Suprapubic skin (tissue), 4 donors: ENCODE measurements at regions not wholly inside any gene's neighbourhood (a gene's known extent, or its start where the extent isn't known, plus 50 kb on each side); places are given as distances from the start of the nearest gene placed in this dataset.

Experiments
- EP300 ChIP-seq: sonication (generic); formaldehyde crosslinking; IDR thresholded peaks from one replicate; pipeline ENCODE4 v1.6.1; 2017; ENCODE audit warnings: antibody characterized with exemption
- POLR2A ChIP-seq, 2 donors: fragments of 450-650 bp; IDR thresholded peaks; one replicate each; pipeline ENCODE4 v1.6.1; 2017; ENCODE audit warnings: antibody characterized with exemption in 2 of 2, mild to moderate bottlenecking in 2 of 2, moderate library complexity in 2 of 2
- POLR2AphosphoS5 ChIP-seq, 3 donors: sonication (generic); formaldehyde crosslinking; IDR thresholded peaks; one replicate each; pipeline ENCODE4 v1.6.1; 2017; ENCODE audit warnings: antibody characterized with exemption in 3 of 3
- TF ChIP-seq, protein P1 (sequence below), 2 donors: fragments of 200-600 bp in 1 of 2; fragments of 450-650 bp in 1 of 2; sonication (generic) in 1 of 2; IDR thresholded peaks; one replicate each; pipeline ENCODE4 v1.5.1; 2016 to 2019; ENCODE audit warnings: antibody characterized with exemption in 2 of 2, mild to moderate bottlenecking in 1 of 2, moderate library complexity in 1 of 2

DNA sequence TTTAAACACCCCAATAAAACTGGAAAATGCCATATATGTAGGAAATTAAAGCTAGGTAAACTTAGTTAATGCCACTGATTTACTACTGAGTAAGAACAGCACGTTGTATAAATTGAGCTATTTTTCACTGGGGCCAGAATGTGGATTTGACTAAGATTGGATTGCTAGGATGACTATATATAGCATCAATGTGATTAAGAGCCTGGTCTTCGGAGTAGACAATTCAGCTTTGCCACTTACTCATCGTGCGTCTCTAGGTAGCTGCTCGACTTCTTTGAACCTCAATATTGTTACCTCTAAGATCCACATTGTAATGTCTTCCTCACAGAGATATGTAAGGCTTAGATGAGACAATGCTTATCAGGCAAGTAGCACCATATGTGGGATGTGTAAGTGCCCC lies 462.5 kb downstream of the KLF12 start:
- TF ChIP-seq POLR2AphosphoS5 (IDR thresholded peaks at IDR 0.05) (no peak), POLR2A (IDR thresholded peaks at IDR 0.05) (no peak), EP300 (no peak)
- TF ChIP-seq, protein P1, sequence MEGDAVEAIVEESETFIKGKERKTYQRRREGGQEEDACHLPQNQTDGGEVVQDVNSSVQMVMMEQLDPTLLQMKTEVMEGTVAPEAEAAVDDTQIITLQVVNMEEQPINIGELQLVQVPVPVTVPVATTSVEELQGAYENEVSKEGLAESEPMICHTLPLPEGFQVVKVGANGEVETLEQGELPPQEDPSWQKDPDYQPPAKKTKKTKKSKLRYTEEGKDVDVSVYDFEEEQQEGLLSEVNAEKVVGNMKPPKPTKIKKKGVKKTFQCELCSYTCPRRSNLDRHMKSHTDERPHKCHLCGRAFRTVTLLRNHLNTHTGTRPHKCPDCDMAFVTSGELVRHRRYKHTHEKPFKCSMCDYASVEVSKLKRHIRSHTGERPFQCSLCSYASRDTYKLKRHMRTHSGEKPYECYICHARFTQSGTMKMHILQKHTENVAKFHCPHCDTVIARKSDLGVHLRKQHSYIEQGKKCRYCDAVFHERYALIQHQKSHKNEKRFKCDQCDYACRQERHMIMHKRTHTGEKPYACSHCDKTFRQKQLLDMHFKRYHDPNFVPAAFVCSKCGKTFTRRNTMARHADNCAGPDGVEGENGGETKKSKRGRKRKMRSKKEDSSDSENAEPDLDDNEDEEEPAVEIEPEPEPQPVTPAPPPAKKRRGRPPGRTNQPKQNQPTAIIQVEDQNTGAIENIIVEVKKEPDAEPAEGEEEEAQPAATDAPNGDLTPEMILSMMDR (IDR thresholded peaks at IDR 0.05) = no peak
